Suprapubic skin (tissue), 4 donors: ENCODE measurements at regions not wholly inside any gene's neighbourhood (a gene's known extent, or its start where the extent isn't known, plus 50 kb on each side); places are given as distances from the start of the nearest gene placed in this dataset.

Source experiments
- POLR2A ChIP-seq, 2 donors: fragments of 450-650 bp; IDR thresholded peaks; one replicate each; pipeline ENCODE4 v1.6.1; 2017; ENCODE audit warnings: antibody characterized with exemption in 2 of 2, mild to moderate bottlenecking in 2 of 2, moderate library complexity in 2 of 2
- POLR2AphosphoS5 ChIP-seq, 3 donors: sonication (generic); formaldehyde crosslinking; IDR thresholded peaks; one replicate each; pipeline ENCODE4 v1.6.1; 2017; ENCODE audit warnings: antibody characterized with exemption in 3 of 3
- TF ChIP-seq, protein P1 (sequence below), 2 donors: fragments of 200-600 bp in 1 of 2; fragments of 450-650 bp in 1 of 2; sonication (generic) in 1 of 2; IDR thresholded peaks; one replicate each; pipeline ENCODE4 v1.5.1; 2016 to 2019; ENCODE audit warnings: antibody characterized with exemption in 2 of 2, mild to moderate bottlenecking in 1 of 2, moderate library complexity in 1 of 2

- TF ChIP-seq POLR2A (IDR thresholded peaks at IDR 0.05), result no peak
- TF ChIP-seq, protein P1, sequence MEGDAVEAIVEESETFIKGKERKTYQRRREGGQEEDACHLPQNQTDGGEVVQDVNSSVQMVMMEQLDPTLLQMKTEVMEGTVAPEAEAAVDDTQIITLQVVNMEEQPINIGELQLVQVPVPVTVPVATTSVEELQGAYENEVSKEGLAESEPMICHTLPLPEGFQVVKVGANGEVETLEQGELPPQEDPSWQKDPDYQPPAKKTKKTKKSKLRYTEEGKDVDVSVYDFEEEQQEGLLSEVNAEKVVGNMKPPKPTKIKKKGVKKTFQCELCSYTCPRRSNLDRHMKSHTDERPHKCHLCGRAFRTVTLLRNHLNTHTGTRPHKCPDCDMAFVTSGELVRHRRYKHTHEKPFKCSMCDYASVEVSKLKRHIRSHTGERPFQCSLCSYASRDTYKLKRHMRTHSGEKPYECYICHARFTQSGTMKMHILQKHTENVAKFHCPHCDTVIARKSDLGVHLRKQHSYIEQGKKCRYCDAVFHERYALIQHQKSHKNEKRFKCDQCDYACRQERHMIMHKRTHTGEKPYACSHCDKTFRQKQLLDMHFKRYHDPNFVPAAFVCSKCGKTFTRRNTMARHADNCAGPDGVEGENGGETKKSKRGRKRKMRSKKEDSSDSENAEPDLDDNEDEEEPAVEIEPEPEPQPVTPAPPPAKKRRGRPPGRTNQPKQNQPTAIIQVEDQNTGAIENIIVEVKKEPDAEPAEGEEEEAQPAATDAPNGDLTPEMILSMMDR (IDR thresholded peaks at IDR 0.05), result no peak
- TF ChIP-seq POLR2AphosphoS5 (IDR thresholded peaks at IDR 0.05), result no peak
These were observed 55.5 kb downstream of the ADRA2C start for GRCh38 chr4:3821580-3822229.
